HEK293 (cell line): ENCODE measurements at regions not wholly inside any gene's neighbourhood (a gene's known extent, or its start where the extent isn't known, plus 50 kb on each side); places are given as distances from the start of the nearest gene placed in this dataset.

Experiments
- CTCF ChIP-seq: fragments of 450-650 bp; formaldehyde crosslinking; IDR thresholded peaks from 2 replicates; pipeline ENCODE4 v1.5.1; 2016; ENCODE audit warnings: missing biosample characterization, missing genetic modification characterization
- SP2 ChIP-seq: fragments of 450-650 bp; formaldehyde crosslinking; IDR thresholded peaks from 2 replicates; pipeline ENCODE4 v1.5.1; 2016; ENCODE audit warnings: missing biosample characterization, missing genetic modification characterization
- TCF7L2 ChIP-seq: IDR thresholded peaks from 2 replicates; pipeline ENCODE4 v1.6.1; 2011; ENCODE audit warnings: low read depth, mild to moderate bottlenecking, inconsistent platforms, low read length, moderate library complexity, borderline replicate concordance
- ZFHX2 ChIP-seq: fragments of 450-650 bp; formaldehyde crosslinking; conservative IDR thresholded peaks from 2 replicates; pipeline ENCODE4 v1.5.1; 2016; ENCODE audit warnings: missing biosample characterization, missing genetic modification characterization
- ZFP3 ChIP-seq: fragments of 450-650 bp; formaldehyde crosslinking; IDR thresholded peaks from 2 replicates; pipeline ENCODE4 v1.5.1; 2016; ENCODE audit warnings: low read depth, missing biosample characterization, missing genetic modification characterization
- ZNF19 ChIP-seq: fragments of 450-650 bp; formaldehyde crosslinking; IDR thresholded peaks from 2 replicates; pipeline ENCODE4; 2016; ENCODE audit warnings: missing biosample characterization, missing genetic modification characterization, low read depth
- ZNF391 ChIP-seq: fragments of 450-650 bp; formaldehyde crosslinking; IDR thresholded peaks from 2 replicates; pipeline ENCODE4 v1.5.1; 2016; ENCODE audit warnings: low read depth, missing biosample characterization, missing genetic modification characterization, borderline replicate concordance
- ZNF776 ChIP-seq: fragments of 450-650 bp; formaldehyde crosslinking; IDR thresholded peaks from 2 replicates; pipeline ENCODE4 v1.5.0; 2017; ENCODE audit warnings: missing biosample characterization, missing genetic modification characterization, borderline replicate concordance
- ZNF785 ChIP-seq: fragments of 450-650 bp; formaldehyde crosslinking; IDR thresholded peaks from 2 replicates; pipeline ENCODE4 v1.5.1; 2016; ENCODE audit warnings: missing biosample characterization, missing genetic modification characterization

DNA sequence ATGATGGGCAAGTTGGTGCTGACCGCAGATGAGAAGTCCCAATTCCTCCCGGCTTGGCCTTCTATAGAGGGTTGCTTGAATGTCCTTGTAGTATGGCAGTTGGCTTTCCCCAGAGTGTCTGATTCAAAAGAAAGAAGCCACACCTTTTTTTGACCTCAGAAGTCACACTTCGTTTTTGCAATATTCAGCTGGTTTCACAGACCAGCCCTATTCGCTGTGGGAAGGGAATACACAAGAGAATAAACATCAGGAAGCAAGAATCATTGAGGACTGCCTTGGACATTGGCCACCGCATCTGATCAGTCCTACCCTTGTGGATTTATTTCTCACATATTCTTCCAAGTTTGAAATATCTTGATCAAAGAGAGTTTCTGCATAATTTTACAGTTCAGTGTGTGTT is 228.6 kb upstream of the SUCLG2 start:
- TF ChIP-seq ZFP3 (tag by site-specific recombination) (no peak), TCF7L2 (no peak), CTCF (tag by site-specific recombination) (no peak), ZNF391 (tag by site-specific recombination) (no peak), ZNF785 (tag by site-specific recombination) (no peak), ZNF776 (no peak), ZFHX2 (no peak), SP2 (no peak), ZNF19 (no peak)
